ENCODE measurements at regions not wholly inside any gene's neighbourhood (a gene's known extent, or its start where the extent isn't known, plus 50 kb on each side); places are given as distances from the start of the nearest gene placed in this dataset.

- Histone ChIP-seq H3K4me1 (ENCODE audit: insufficient read depth, insufficient read length) (no peaks in the 10 kb centered on the region), H3K4me3 (ENCODE audit: insufficient read length, low read depth) (no peak overlapping the region), H3K27me3 (ENCODE audit: insufficient read depth, insufficient read length) (no peaks in the 10 kb centered on the region), H3K9ac (ENCODE audit: insufficient read length, low read depth) (no peak overlapping the region), H3K9me3 (ENCODE audit: insufficient read depth, low read length) (no peaks in the 10 kb centered on the region; the same call in 1 of the 2 replicates), H3K36me3 (ENCODE audit: insufficient read depth, insufficient read length, low read length) (no peaks in the 10 kb centered on the region)
- no peak for DNase-seq (ENCODE audit: low read depth, low spot score)
- TF ChIP-seq SUZ12 (IDR thresholded peaks at IDR 0.05; ENCODE audit: extremely low read depth, insufficient read depth, insufficient read length) (no peak), ZNF274 (IDR thresholded peaks at IDR 0.05; ENCODE audit: low read depth, low read length) (no peak), YY1 (IDR thresholded peaks at IDR 0.05; ENCODE audit: insufficient read depth, insufficient read length) (no peak)
These were observed 91.4 kb downstream of the FAM217A start for GRCh38 chr6:3987576-3987975.

- H3K9me3 ChIP-seq (ENCODE audit: insufficient read depth, low read length) = no peaks in the 10 kb centered on the region; the same call in 1 of the 2 replicates
- H3K9ac ChIP-seq (ENCODE audit: insufficient read length, low read depth) = no peak overlapping the region
- no peaks in the 10 kb centered on the region for H3K4me1 ChIP-seq (ENCODE audit: insufficient read depth, insufficient read length)
- DNase-seq (ENCODE audit: low read depth, low spot score) = peak; percentile 47
- no peaks in the 10 kb centered on the region for H3K27me3 ChIP-seq (ENCODE audit: insufficient read depth, insufficient read length)
- H3K36me3 ChIP-seq (ENCODE audit: insufficient read depth, insufficient read length, low read length) = no peaks in the 10 kb centered on the region
- H3K4me3 ChIP-seq (ENCODE audit: insufficient read length, low read depth) = no peak overlapping the region
- TF ChIP-seq YY1 (IDR thresholded peaks at IDR 0.05; ENCODE audit: insufficient read depth, insufficient read length) (no peak), SUZ12 (IDR thresholded peaks at IDR 0.05; ENCODE audit: extremely low read depth, insufficient read depth, insufficient read length) (no peak), ZNF274 (IDR thresholded peaks at IDR 0.05; ENCODE audit: low read depth, low read length) (no peak)
These were observed 88.0 kb downstream of the FAM217A start for GRCh38 chr6:3990692-3991491.

- Histone ChIP-seq H3K9me3 (ENCODE audit: insufficient read depth, low read length) (no peaks in the 10 kb centered on the region), H3K36me3 (ENCODE audit: insufficient read depth, insufficient read length, low read length) (no peaks in the 10 kb centered on the region), H3K27me3 (ENCODE audit: insufficient read depth, insufficient read length) (no peaks in the 10 kb centered on the region), H3K9ac (ENCODE audit: insufficient read length, low read depth) (no peak overlapping the region), H3K4me3 (ENCODE audit: insufficient read length, low read depth) (no peak overlapping the region), H3K4me1 (ENCODE audit: insufficient read depth, insufficient read length) (no peaks in the 10 kb centered on the region)
- no peak for DNase-seq (ENCODE audit: low read depth, low spot score)
- TF ChIP-seq SUZ12 (IDR thresholded peaks at IDR 0.05; ENCODE audit: extremely low read depth, insufficient read depth, insufficient read length) (no peak), YY1 (IDR thresholded peaks at IDR 0.05; ENCODE audit: insufficient read depth, insufficient read length) (no peak), ZNF274 (IDR thresholded peaks at IDR 0.05; ENCODE audit: low read depth, low read length) (no peak)
These were observed 87.0 kb downstream of the FAM217A start for GRCh38 chr6:3991941-3992340.

- Histone ChIP-seq H3K27me3 (ENCODE audit: insufficient read depth, insufficient read length) (no peaks in the 10 kb centered on the region), H3K4me3 (ENCODE audit: insufficient read length, low read depth) (no peak overlapping the region), H3K9me3 (ENCODE audit: insufficient read depth, low read length) (no peaks in the 10 kb centered on the region), H3K36me3 (ENCODE audit: insufficient read depth, insufficient read length, low read length) (no peaks in the 10 kb centered on the region), H3K9ac (ENCODE audit: insufficient read length, low read depth) (no peak overlapping the region), H3K4me1 (ENCODE audit: insufficient read depth, insufficient read length) (no peaks in the 10 kb centered on the region)
- TF ChIP-seq SUZ12 (IDR thresholded peaks at IDR 0.05; ENCODE audit: extremely low read depth, insufficient read depth, insufficient read length) = no peak
- no peak for TF ChIP-seq ZNF274 (IDR thresholded peaks at IDR 0.05; ENCODE audit: low read depth, low read length)
- TF ChIP-seq YY1 (IDR thresholded peaks at IDR 0.05; ENCODE audit: insufficient read depth, insufficient read length) = no peak
- no peak for DNase-seq (ENCODE audit: low read depth, low spot score)
These were observed 82.6 kb downstream of the FAM217A start for GRCh38 chr6:3996349-3996748.

- Histone ChIP-seq H3K4me1 (ENCODE audit: insufficient read depth, insufficient read length) (no peaks in the 10 kb centered on the region), H3K9ac (ENCODE audit: insufficient read length, low read depth) (no peak overlapping the region), H3K9me3 (ENCODE audit: insufficient read depth, low read length) (no peaks in the 10 kb centered on the region), H3K27me3 (ENCODE audit: insufficient read depth, insufficient read length) (no peaks in the 10 kb centered on the region), H3K36me3 (ENCODE audit: insufficient read depth, insufficient read length, low read length) (no peaks in the 10 kb centered on the region), H3K4me3 (ENCODE audit: insufficient read length, low read depth) (no peak overlapping the region)
- DNase-seq (ENCODE audit: low read depth, low spot score) = no peak
- TF ChIP-seq SUZ12 (IDR thresholded peaks at IDR 0.05; ENCODE audit: extremely low read depth, insufficient read depth, insufficient read length) (no peak), YY1 (IDR thresholded peaks at IDR 0.05; ENCODE audit: insufficient read depth, insufficient read length) (no peak), ZNF274 (IDR thresholded peaks at IDR 0.05; ENCODE audit: low read depth, low read length) (no peak)
These were observed 81.7 kb downstream of the FAM217A start for GRCh38 chr6:3997177-3997770.

- no peaks in the 10 kb centered on the region for H3K27me3 ChIP-seq (ENCODE audit: insufficient read depth, insufficient read length)
- TF ChIP-seq SUZ12 (IDR thresholded peaks at IDR 0.05; ENCODE audit: extremely low read depth, insufficient read depth, insufficient read length) = no peak
- TF ChIP-seq YY1 (IDR thresholded peaks at IDR 0.05; ENCODE audit: insufficient read depth, insufficient read length) = no peak
- TF ChIP-seq ZNF274 (IDR thresholded peaks at IDR 0.05; ENCODE audit: low read depth, low read length) = no peak
- DNase-seq (ENCODE audit: low read depth, low spot score) = no peak
- no peaks in the 10 kb centered on the region for H3K36me3 ChIP-seq (ENCODE audit: insufficient read depth, insufficient read length, low read length)
- no peaks in the 10 kb centered on the region for H3K4me1 ChIP-seq (ENCODE audit: insufficient read depth, insufficient read length)
- H3K4me3 ChIP-seq (ENCODE audit: insufficient read length, low read depth) = no peak overlapping the region
- no peaks in the 10 kb centered on the region for H3K9me3 ChIP-seq (ENCODE audit: insufficient read depth, low read length)
- H3K9ac ChIP-seq (ENCODE audit: insufficient read length, low read depth) = no peak overlapping the region
These were observed 78.9 kb downstream of the FAM217A start for GRCh38 chr6:3999800-4000661.

All from NT2/D1 (cell line).